ENCODE measurements at regions not wholly inside any gene's neighbourhood (a gene's known extent, or its start where the extent isn't known, plus 50 kb on each side); places are given as distances from the start of the nearest gene placed in this dataset.

DNA sequence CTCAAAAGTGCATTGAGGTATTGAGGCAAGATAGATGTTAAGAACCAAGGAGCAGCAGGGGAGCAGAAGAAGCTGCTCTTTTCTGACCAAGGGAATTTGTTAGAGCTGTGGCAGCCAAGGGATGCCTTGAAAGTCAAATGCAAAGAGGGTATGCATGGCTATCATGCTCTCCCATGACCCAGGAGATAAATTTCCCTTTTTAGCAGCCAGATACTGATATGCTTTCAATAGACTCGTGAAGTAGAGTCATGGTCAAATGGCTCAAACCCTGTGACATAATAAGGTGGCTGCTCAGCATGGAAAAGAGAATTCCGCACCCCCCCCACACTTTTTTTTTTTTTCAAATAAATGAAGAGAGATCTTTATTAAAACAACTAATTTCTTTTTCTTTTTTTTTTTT lies 180.9 kb upstream of the ACTBL2 start:
- DNase-seq (ENCODE audit: low spot score): no peak
- POLR2A ChIA-PET (ENCODE audit: low non-redundant PET): no interaction called here
- intact Hi-C loops (cut with micrococcal nuclease; ENCODE audit: unreplicated experiment): no loop called here

GRCh38 chr5:57662991-57663390 lies 180.4 kb upstream of the ACTBL2 start:
- CTCF ChIA-PET: no interaction called here
- BruUV-seq (replicated peaks): no TSS peak
- intact Hi-C loops (cut with micrococcal nuclease; ENCODE audit: unreplicated experiment): no loop called here

More for the DNA sequence above, 180.9 kb upstream of the ACTBL2 start:
- no TSS peak for BruUV-seq (replicated peaks)
- no peak overlapping the region for H3K27ac ChIP-seq (ENCODE audit: low read depth, low read length, poor library complexity, severe bottlenecking)
- no peaks in the 10 kb centered on the region for H3K4me1 ChIP-seq (ENCODE audit: insufficient read depth, low read length, poor library complexity, severe bottlenecking)
- H3K27me3 ChIP-seq (replicated peaks; ENCODE audit: insufficient read depth, low read depth, low read length, poor library complexity): no peaks in the 10 kb centered on the region
- CTCF ChIA-PET: no interaction called here
- H3K36me3 ChIP-seq (ENCODE audit: insufficient read depth, low read length, poor library complexity, severe bottlenecking): no peaks in the 10 kb centered on the region
- H3K4me3 ChIP-seq (ENCODE audit: low read depth, low read length, poor library complexity, severe bottlenecking): no peak overlapping the region
- no peak for TF ChIP-seq EZH2 (IDR thresholded peaks at IDR 0.05; ENCODE audit: borderline replicate concordance, low read depth, low read length, poor library complexity, severe bottlenecking)
- no peaks in the 10 kb centered on the region for H3K9me3 ChIP-seq (ENCODE audit: low read depth, low read length, poor library complexity, severe bottlenecking)

GRCh38 chr5:57659886-57660285 lies 177.3 kb upstream of the ACTBL2 start:
- ChIA-PET POLR2A (ENCODE audit: low non-redundant PET) (no interaction called here), CTCF (no interaction called here)
- intact Hi-C loops (cut with micrococcal nuclease; ENCODE audit: unreplicated experiment): no loop called here
- no peaks in the 10 kb centered on the region for H3K27me3 ChIP-seq (replicated peaks; ENCODE audit: insufficient read depth, low read depth, low read length, poor library complexity)
- no peaks in the 10 kb centered on the region for H3K36me3 ChIP-seq (ENCODE audit: insufficient read depth, low read length, poor library complexity, severe bottlenecking)
- no peak for DNase-seq (ENCODE audit: low spot score)
- H3K9me3 ChIP-seq (ENCODE audit: low read depth, low read length, poor library complexity, severe bottlenecking): no peaks in the 10 kb centered on the region
- no peak overlapping the region for H3K27ac ChIP-seq (ENCODE audit: low read depth, low read length, poor library complexity, severe bottlenecking)
- BruUV-seq (replicated peaks): no TSS peak
- no peaks in the 10 kb centered on the region for H3K4me1 ChIP-seq (ENCODE audit: insufficient read depth, low read length, poor library complexity, severe bottlenecking)
- TF ChIP-seq EZH2 (IDR thresholded peaks at IDR 0.05; ENCODE audit: borderline replicate concordance, low read depth, low read length, poor library complexity, severe bottlenecking) (no peak), CTCF (conservative IDR thresholded peaks at IDR 0.05; ENCODE audit: low read depth, low read length) (no peak)
- H3K4me3 ChIP-seq (ENCODE audit: low read depth, low read length, poor library complexity, severe bottlenecking): no peak overlapping the region

More at GRCh38 chr5:57662991-57663390, 180.4 kb upstream of the ACTBL2 start:
- TF ChIP-seq EZH2 (IDR thresholded peaks at IDR 0.05; ENCODE audit: borderline replicate concordance, low read depth, low read length, poor library complexity, severe bottlenecking) (no peak), CTCF (conservative IDR thresholded peaks at IDR 0.05; ENCODE audit: low read depth, low read length) (no peak)
- Histone ChIP-seq H3K4me1 (ENCODE audit: insufficient read depth, low read length, poor library complexity, severe bottlenecking) (no peaks in the 10 kb centered on the region), H3K27me3 (replicated peaks; ENCODE audit: insufficient read depth, low read depth, low read length, poor library complexity) (no peaks in the 10 kb centered on the region), H3K9me3 (ENCODE audit: low read depth, low read length, poor library complexity, severe bottlenecking) (no peaks in the 10 kb centered on the region), H3K4me3 (ENCODE audit: low read depth, low read length, poor library complexity, severe bottlenecking) (no peak overlapping the region), H3K27ac (ENCODE audit: low read depth, low read length, poor library complexity, severe bottlenecking) (no peak overlapping the region), H3K36me3 (ENCODE audit: insufficient read depth, low read length, poor library complexity, severe bottlenecking) (no peaks in the 10 kb centered on the region)
- DNase-seq (ENCODE audit: low spot score): no peak
- POLR2A ChIA-PET (ENCODE audit: low non-redundant PET): no interaction called here

DNA sequence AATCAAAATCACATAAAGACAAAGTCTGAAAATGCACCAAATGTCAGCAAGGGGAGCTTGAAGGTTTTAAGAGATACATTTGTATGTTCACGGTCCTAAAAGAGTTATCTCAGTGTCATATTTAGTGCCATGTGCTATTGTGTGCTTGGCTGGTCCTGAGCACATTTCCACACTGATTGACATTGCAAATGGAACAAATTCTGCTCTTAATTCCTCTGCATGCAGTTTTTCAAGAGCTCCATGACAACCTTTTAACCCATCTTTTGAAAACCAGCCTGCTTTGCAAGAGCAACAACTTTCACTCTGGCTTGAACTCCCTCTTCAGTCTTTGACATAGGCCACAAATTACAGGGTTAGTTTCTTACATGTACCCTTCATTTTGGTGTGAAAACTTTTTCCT lies 175.4 kb upstream of the ACTBL2 start:
- DNase-seq (ENCODE audit: low spot score): no peak
- Histone ChIP-seq H3K4me1 (ENCODE audit: insufficient read depth, low read length, poor library complexity, severe bottlenecking) (no peaks in the 10 kb centered on the region), H3K4me3 (ENCODE audit: low read depth, low read length, poor library complexity, severe bottlenecking) (no peak overlapping the region), H3K36me3 (ENCODE audit: insufficient read depth, low read length, poor library complexity, severe bottlenecking) (no peaks in the 10 kb centered on the region), H3K27me3 (replicated peaks; ENCODE audit: insufficient read depth, low read depth, low read length, poor library complexity) (no peaks in the 10 kb centered on the region), H3K27ac (ENCODE audit: low read depth, low read length, poor library complexity, severe bottlenecking) (no peak overlapping the region), H3K9me3 (ENCODE audit: low read depth, low read length, poor library complexity, severe bottlenecking) (no peaks in the 10 kb centered on the region)
- no peak for TF ChIP-seq CTCF (conservative IDR thresholded peaks at IDR 0.05; ENCODE audit: low read depth, low read length)
- TF ChIP-seq EZH2 (IDR thresholded peaks at IDR 0.05; ENCODE audit: borderline replicate concordance, low read depth, low read length, poor library complexity, severe bottlenecking): no peak
- ChIA-PET CTCF (no interaction called here), POLR2A (ENCODE audit: low non-redundant PET) (no interaction called here)
- BruUV-seq (replicated peaks): no TSS peak
- intact Hi-C loops (cut with micrococcal nuclease; ENCODE audit: unreplicated experiment): no loop called here
